ENCODE measurements at regions not wholly inside any gene's neighbourhood (a gene's known extent, or its start where the extent isn't known, plus 50 kb on each side); places are given as distances from the start of the nearest gene placed in this dataset.

- peaks cover 23% of the 10 kb centered on the region for H3K9me3 ChIP-seq (ENCODE audit: insufficient read depth, low read depth, low read length)
- H3K36me3 ChIP-seq (ENCODE audit: insufficient read depth, low read length), result no peaks in the 10 kb centered on the region
- H3K4me1 ChIP-seq (ENCODE audit: insufficient read depth, low read length), result no peaks in the 10 kb centered on the region
- H3K9ac ChIP-seq (ENCODE audit: low read depth, low read length), result no peak overlapping the region
- H3K4me3 ChIP-seq (ENCODE audit: low read length), result no peak overlapping the region
- H3K27me3 ChIP-seq (ENCODE audit: insufficient read depth, low read length), result no peaks in the 10 kb centered on the region
- H3K27ac ChIP-seq (ENCODE audit: low read depth, low read length), result no peak overlapping the region
Measured at GRCh38 chr12:88793096-88793495, 212.8 kb upstream of the KITLG start.

DNA sequence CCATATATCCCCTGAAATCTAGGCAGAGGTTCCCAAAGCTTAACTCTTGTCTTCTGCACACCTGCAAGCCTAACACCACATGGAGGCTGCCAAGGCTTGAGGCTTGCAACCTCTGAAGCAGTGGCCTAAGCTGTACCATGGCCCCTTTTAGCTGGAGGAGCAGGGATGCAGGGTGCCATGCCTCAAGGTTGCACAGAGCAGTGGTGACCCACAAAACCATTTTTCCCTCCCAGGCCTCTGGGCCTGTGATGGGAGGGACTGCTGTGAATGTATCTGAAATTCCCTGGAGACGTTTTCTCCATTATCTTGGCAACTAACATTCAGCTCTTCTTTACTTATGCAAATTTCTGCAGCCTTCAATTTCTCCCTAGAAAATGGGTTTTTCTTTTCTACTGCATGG is 210.0 kb upstream of the KITLG start:
- H3K9ac ChIP-seq (ENCODE audit: low read depth, low read length), result no peak overlapping the region
- no peaks in the 10 kb centered on the region for H3K36me3 ChIP-seq (ENCODE audit: insufficient read depth, low read length)
- no peak overlapping the region for H3K27ac ChIP-seq (ENCODE audit: low read depth, low read length)
- H3K9me3 ChIP-seq (ENCODE audit: insufficient read depth, low read depth, low read length), result peaks cover 23% of the 10 kb centered on the region
- no peaks in the 10 kb centered on the region for H3K4me1 ChIP-seq (ENCODE audit: insufficient read depth, low read length)
- H3K4me3 ChIP-seq (ENCODE audit: low read length), result no peak overlapping the region
- H3K27me3 ChIP-seq (ENCODE audit: insufficient read depth, low read length), result no peaks in the 10 kb centered on the region
- WGBS, result 100% methylated on average over 1 of the region's 1 CpG

- no peak overlapping the region for H3K9ac ChIP-seq (ENCODE audit: low read depth, low read length)
- 95% methylated on average over 1 of the region's 1 CpG for WGBS
- H3K4me1 ChIP-seq (ENCODE audit: insufficient read depth, low read length), result no peaks in the 10 kb centered on the region
- H3K9me3 ChIP-seq (ENCODE audit: insufficient read depth, low read depth, low read length), result peaks cover 2% of the 10 kb centered on the region; the same call in 1 of the 2 replicates
- H3K36me3 ChIP-seq (ENCODE audit: insufficient read depth, low read length), result no peaks in the 10 kb centered on the region
- no peak overlapping the region for H3K4me3 ChIP-seq (ENCODE audit: low read length)
- H3K27me3 ChIP-seq (ENCODE audit: insufficient read depth, low read length), result no peaks in the 10 kb centered on the region
- H3K27ac ChIP-seq (ENCODE audit: low read depth, low read length), result no peak overlapping the region
Measured at GRCh38 chr12:88784166-88784565, 203.9 kb upstream of the KITLG start.

DNA sequence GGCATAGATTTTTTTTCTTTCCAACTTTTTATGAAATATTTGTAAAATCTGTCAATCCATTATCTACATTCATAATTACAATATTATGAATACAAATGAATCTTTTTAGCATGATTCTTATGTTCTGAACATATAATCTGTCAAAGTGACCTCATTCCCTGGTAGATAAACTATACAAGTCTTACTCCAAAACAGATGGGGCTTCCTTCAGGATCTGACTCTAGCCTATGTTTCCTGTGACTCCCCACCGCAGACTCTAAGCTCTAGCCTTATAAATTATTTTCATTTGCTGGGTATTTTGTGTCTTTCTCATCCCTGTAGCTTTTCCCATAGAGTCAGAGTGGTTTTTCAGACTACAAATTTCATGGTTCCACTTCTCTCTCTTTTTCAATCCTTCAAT is 202.1 kb upstream of the KITLG start:
- H3K27me3 ChIP-seq (ENCODE audit: insufficient read depth, low read length), result no peaks in the 10 kb centered on the region
- WGBS, result 100% methylated on average over 1 of the region's 1 CpG
- H3K27ac ChIP-seq (ENCODE audit: low read depth, low read length), result no peak overlapping the region
- no peak overlapping the region for H3K9ac ChIP-seq (ENCODE audit: low read depth, low read length)
- H3K4me1 ChIP-seq (ENCODE audit: insufficient read depth, low read length), result no peaks in the 10 kb centered on the region
- no peak overlapping the region for H3K4me3 ChIP-seq (ENCODE audit: low read length)
- H3K9me3 ChIP-seq (ENCODE audit: insufficient read depth, low read depth, low read length), result no peaks in the 10 kb centered on the region
- no peaks in the 10 kb centered on the region for H3K36me3 ChIP-seq (ENCODE audit: insufficient read depth, low read length)

DNA sequence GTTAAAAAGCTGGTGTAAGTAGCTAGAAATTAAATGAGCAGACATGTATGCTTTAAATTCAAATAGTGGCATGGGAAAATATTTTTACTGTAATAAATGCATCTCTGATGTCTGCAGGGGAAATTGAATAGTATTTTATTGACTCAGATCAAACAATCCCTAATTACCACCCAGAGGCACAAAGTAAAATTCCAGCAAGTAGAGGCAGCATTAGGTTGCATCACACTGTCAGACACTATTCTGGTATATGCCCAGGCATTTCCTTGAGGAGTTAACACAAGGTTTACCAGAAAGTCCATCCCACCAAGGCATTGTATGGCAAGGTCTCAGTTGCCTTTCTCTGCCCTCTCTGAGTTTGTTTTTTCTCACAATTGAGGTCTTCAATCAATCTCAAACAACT is 201.6 kb upstream of the KITLG start:
- Histone ChIP-seq H3K9me3 (ENCODE audit: insufficient read depth, low read depth, low read length) (no peaks in the 10 kb centered on the region), H3K27me3 (ENCODE audit: insufficient read depth, low read length) (no peaks in the 10 kb centered on the region), H3K27ac (ENCODE audit: low read depth, low read length) (no peak overlapping the region), H3K9ac (ENCODE audit: low read depth, low read length) (no peak overlapping the region), H3K36me3 (ENCODE audit: insufficient read depth, low read length) (no peaks in the 10 kb centered on the region), H3K4me3 (ENCODE audit: low read length) (no peak overlapping the region), H3K4me1 (ENCODE audit: insufficient read depth, low read length) (no peaks in the 10 kb centered on the region)

DNA sequence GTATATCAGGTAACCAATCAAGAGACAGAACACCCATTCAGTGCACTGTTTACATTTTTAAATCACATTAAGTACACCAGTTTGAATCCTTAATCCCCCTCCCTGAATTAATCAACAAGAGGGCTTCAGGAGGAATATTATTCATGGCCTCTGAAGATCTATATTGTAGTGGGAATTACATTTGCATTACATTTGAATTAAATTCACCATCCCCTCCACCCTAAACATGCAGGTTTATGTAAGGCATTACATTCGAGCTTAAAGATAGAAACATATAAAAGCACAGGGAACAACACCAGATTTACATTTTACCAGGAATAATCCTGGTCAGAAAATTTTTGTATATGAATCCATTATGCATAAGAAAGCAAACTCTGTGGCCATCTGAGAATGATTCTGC is 197.8 kb upstream of the KITLG start:
- Histone ChIP-seq H3K36me3 (ENCODE audit: insufficient read depth, low read length) (no peaks in the 10 kb centered on the region), H3K27me3 (ENCODE audit: insufficient read depth, low read length) (no peaks in the 10 kb centered on the region), H3K4me3 (ENCODE audit: low read length) (no peak overlapping the region), H3K9me3 (ENCODE audit: insufficient read depth, low read depth, low read length) (no peaks in the 10 kb centered on the region), H3K9ac (ENCODE audit: low read depth, low read length) (no peak overlapping the region), H3K27ac (ENCODE audit: low read depth, low read length) (no peak overlapping the region), H3K4me1 (ENCODE audit: insufficient read depth, low read length) (no peaks in the 10 kb centered on the region)
- 100% methylated on average over 1 of the region's 1 CpG for WGBS

DNA sequence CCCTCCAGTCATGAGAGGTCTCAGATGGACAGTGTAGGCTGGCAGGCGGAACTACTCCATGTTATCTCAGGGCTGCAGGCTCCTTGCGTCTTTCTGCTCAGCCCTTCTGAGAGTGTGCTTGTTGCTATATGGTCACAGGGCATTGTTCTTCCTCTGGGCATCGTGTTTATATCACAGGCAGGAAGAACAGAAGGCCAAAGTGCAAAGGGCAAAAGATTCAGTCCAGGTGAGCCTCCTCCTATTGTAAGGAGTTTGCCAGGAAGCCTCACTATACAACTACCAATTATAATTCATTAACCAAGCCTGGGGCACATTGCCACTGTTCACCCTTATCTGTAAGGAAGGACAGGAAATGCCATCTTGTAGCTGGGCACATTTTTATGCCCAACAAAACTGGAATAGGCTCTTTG is 195.5 kb upstream of the KITLG start:
- no peaks in the 10 kb centered on the region for H3K27me3 ChIP-seq (ENCODE audit: insufficient read depth, low read length)
- H3K36me3 ChIP-seq (ENCODE audit: insufficient read depth, low read length), result no peaks in the 10 kb centered on the region
- WGBS, result 97% methylated on average over 3 of the region's 3 CpGs

GRCh38 chr12:88767699-88768098 is 187.4 kb upstream of the KITLG start:
- no peaks in the 10 kb centered on the region for H3K27me3 ChIP-seq (ENCODE audit: insufficient read depth, low read length)
- H3K9ac ChIP-seq (ENCODE audit: low read depth, low read length), result no peak overlapping the region
- peaks cover 7% of the 10 kb centered on the region for H3K4me1 ChIP-seq (ENCODE audit: insufficient read depth, low read length)
- no CpG with 5 or more reads among the region's 1 CpG for WGBS
- H3K9me3 ChIP-seq (ENCODE audit: insufficient read depth, low read depth, low read length), result no peaks in the 10 kb centered on the region
- no peak overlapping the region for H3K4me3 ChIP-seq (ENCODE audit: low read length)
- no peaks in the 10 kb centered on the region for H3K36me3 ChIP-seq (ENCODE audit: insufficient read depth, low read length)
- H3K27ac ChIP-seq (ENCODE audit: low read depth, low read length), result no peak overlapping the region

More for the DNA sequence above, 195.5 kb upstream of the KITLG start:
- no peak overlapping the region for H3K27ac ChIP-seq (ENCODE audit: low read depth, low read length)
- no peaks in the 10 kb centered on the region for H3K4me1 ChIP-seq (ENCODE audit: insufficient read depth, low read length)
- H3K9me3 ChIP-seq (ENCODE audit: insufficient read depth, low read depth, low read length), result no peaks in the 10 kb centered on the region
- no peak overlapping the region for H3K4me3 ChIP-seq (ENCODE audit: low read length)
- H3K9ac ChIP-seq (ENCODE audit: low read depth, low read length), result no peak overlapping the region

DNA sequence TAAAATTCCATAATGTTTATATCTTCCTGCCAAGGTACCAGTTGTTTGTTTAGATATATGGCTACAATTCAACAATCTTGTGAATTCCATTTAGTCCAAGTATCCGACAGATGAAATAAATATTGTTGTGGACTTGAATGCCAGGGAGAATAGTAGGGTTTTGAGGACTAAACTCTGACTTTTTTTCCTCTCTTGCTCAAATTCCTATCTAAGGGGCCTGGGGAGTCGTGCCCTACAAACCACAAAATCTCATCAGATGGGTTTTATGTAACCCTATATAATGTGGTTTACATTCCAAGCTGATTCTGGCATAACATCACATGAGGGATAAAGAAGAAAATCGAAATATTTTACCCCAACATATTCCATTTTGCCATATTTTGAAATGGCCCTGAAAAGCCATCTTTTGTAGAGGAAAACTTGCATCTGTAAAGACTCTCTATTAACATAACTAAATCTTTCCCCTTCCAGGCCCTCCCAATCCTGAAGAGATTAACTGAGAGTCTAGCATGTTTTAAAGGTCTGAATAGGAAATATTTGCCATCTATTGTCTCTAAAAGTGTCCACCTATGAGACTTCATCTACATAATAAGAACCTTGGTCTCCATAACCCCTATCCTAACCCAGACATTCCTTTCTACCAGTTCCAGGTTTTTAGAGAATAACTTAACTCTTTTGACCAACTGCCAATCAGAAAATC is 184.7 kb upstream of the KITLG start:
- Histone ChIP-seq H3K9me3 (ENCODE audit: insufficient read depth, low read depth, low read length) (no peaks in the 10 kb centered on the region), H3K4me1 (ENCODE audit: insufficient read depth, low read length) (peaks cover 7% of the 10 kb centered on the region), H3K27ac (ENCODE audit: low read depth, low read length) (no peak overlapping the region; the same call in 1 of the 2 replicates), H3K27me3 (ENCODE audit: insufficient read depth, low read length) (no peaks in the 10 kb centered on the region), H3K36me3 (ENCODE audit: insufficient read depth, low read length) (no peaks in the 10 kb centered on the region), H3K9ac (ENCODE audit: low read depth, low read length) (no peak overlapping the region), H3K4me3 (ENCODE audit: low read length) (no peak overlapping the region)
- 86% methylated on average over 2 of the region's 3 CpGs for WGBS

- no peak overlapping the region for H3K4me3 ChIP-seq (ENCODE audit: low read length)
- peaks cover 7% of the 10 kb centered on the region for H3K4me1 ChIP-seq (ENCODE audit: insufficient read depth, low read length)
- no peaks in the 10 kb centered on the region for H3K36me3 ChIP-seq (ENCODE audit: insufficient read depth, low read length)
- 82% methylated on average over 1 of the region's 1 CpG for WGBS
- no peak overlapping the region for H3K9ac ChIP-seq (ENCODE audit: low read depth, low read length)
- no peaks in the 10 kb centered on the region for H3K27me3 ChIP-seq (ENCODE audit: insufficient read depth, low read length)
- no peak overlapping the region for H3K27ac ChIP-seq (ENCODE audit: low read depth, low read length)
- H3K9me3 ChIP-seq (ENCODE audit: insufficient read depth, low read depth, low read length), result no peaks in the 10 kb centered on the region
Measured at GRCh38 chr12:88763536-88764100, 183.3 kb upstream of the KITLG start.

DNA sequence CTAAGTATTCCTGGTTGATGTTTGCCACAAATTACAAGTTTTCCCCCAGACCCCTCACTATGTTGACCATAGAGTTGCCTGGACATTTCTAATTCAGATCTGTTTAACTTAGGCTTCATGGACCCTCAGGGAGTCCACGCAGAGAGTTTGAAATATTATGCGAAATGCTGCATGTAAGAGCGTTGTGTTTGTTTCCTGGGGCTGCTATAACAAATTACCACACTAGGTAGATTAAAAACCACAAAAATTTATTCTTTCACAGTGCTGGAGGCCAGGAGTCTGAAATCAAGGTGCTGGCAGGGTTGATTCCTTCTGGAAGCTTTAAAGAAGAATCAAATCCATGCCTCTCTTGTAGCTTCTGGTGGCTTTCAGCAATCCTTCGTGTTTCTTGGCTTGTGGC is 177.9 kb upstream of the KITLG start:
- Histone ChIP-seq H3K27me3 (ENCODE audit: insufficient read depth, low read length) (no peaks in the 10 kb centered on the region), H3K9ac (ENCODE audit: low read depth, low read length) (no peak overlapping the region)
- WGBS, result 95% methylated on average over 4 of the region's 4 CpGs

GRCh38 chr12:88756917-88757316 is 176.6 kb upstream of the KITLG start:
- WGBS, result 94% methylated on average over 4 of the region's 4 CpGs
- H3K27ac ChIP-seq (ENCODE audit: low read depth, low read length), result no peak overlapping the region
- H3K36me3 ChIP-seq (ENCODE audit: insufficient read depth, low read length), result no peaks in the 10 kb centered on the region
- no peak overlapping the region for H3K9ac ChIP-seq (ENCODE audit: low read depth, low read length)
- H3K9me3 ChIP-seq (ENCODE audit: insufficient read depth, low read depth, low read length), result no peaks in the 10 kb centered on the region
- H3K4me3 ChIP-seq (ENCODE audit: low read length), result no peak overlapping the region
- no peaks in the 10 kb centered on the region for H3K4me1 ChIP-seq (ENCODE audit: insufficient read depth, low read length)
- H3K27me3 ChIP-seq (ENCODE audit: insufficient read depth, low read length), result no peaks in the 10 kb centered on the region

More for the DNA sequence above, 177.9 kb upstream of the KITLG start:
- Histone ChIP-seq H3K9me3 (ENCODE audit: insufficient read depth, low read depth, low read length) (no peaks in the 10 kb centered on the region), H3K4me1 (ENCODE audit: insufficient read depth, low read length) (no peaks in the 10 kb centered on the region), H3K4me3 (ENCODE audit: low read length) (no peak overlapping the region), H3K27ac (ENCODE audit: low read depth, low read length) (no peak overlapping the region), H3K36me3 (ENCODE audit: insufficient read depth, low read length) (no peaks in the 10 kb centered on the region)
